ENCODE measurements at regions not wholly inside any gene's neighbourhood (a gene's known extent, or its start where the extent isn't known, plus 50 kb on each side); places are given as distances from the start of the nearest gene placed in this dataset.

DNA sequence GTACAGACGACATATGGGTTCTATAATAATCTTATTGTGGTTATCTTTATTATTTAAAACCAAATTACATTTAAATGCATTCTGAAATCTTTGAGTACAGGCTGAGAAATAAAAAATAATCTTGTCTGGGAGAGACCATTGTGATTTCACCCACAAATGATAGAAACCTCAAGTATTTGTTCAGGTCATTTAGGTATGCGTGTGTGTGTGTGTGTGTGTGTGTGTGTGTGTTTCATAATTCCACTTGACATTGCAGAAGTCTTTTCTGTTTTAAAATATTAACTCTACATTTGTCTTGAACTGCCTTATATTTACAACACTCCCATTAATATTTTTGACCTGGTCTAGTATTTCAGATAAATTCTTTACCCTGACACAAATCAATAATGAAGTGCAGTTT lies 126.9 kb downstream of the SPRY2 start:
- CTCF ChIA-PET: no interaction called here
- no peaks in the 10 kb centered on the region for H3K79me2 ChIP-seq (ENCODE audit: insufficient read depth, low read length)
- no peak for ATAC-seq

DNA sequence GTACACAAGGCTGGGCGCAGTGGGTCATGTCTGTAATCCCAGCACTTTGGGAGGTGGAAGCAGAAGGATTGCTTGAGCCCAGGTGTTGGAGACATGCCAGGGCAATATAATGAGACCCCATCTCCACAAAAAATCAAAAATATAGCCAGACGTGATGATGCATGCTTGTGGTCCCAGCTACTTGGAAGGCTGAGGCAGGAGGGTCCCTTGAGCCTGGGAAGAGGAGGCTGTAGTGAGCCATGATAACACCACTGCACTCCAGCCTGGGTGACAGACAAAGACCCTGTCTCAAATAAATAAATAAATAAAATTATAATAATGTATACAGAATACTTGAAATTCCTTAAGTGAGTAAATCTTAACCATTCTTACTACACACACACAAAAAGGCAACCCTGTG lies 127.7 kb downstream of the SPRY2 start:
- Histone ChIP-seq H3K36me3 (ENCODE audit: control insufficient read depth in 1 of 2, insufficient read depth in 2 of 2, low read length in 2 of 2) (no peaks in the 10 kb centered on the region), H3K4me1 (ENCODE audit: control insufficient read depth in 1 of 2, insufficient read depth in 2 of 2, low read length in 2 of 2) (no peaks in the 10 kb centered on the region), H3K9me3 (ENCODE audit: control insufficient read depth in 1 of 2, insufficient read depth in 1 of 2, low read depth in 1 of 2, low read length in 2 of 2) (no peaks in the 10 kb centered on the region), H2AFZ (ENCODE audit: low read depth, low read length, poor library complexity, severe bottlenecking) (no peak overlapping the region), H4K20me1 (ENCODE audit: insufficient read depth) (no peaks in the 10 kb centered on the region), H3K79me2 (ENCODE audit: insufficient read depth, low read length) (no peaks in the 10 kb centered on the region), H3K27ac (ENCODE audit: low read depth, low read length) (no peak overlapping the region), H3K27me3 (ENCODE audit: insufficient read depth, low read length) (no peaks in the 10 kb centered on the region), H3K4me3 (replicated peaks in 1 of 2; ENCODE audit: low read depth in 1 of 2, low read length in 2 of 2) (no peak overlapping the region), H3K9me2 (ENCODE audit: insufficient read depth) (no peaks in the 10 kb centered on the region), H3K4me2 (ENCODE audit: low read length) (no peak overlapping the region), H3K9ac (ENCODE audit: low read length) (no peak overlapping the region)
- intact Hi-C loops (cut with micrococcal nuclease): no loop called here
- no peak for ATAC-seq
- DNase-seq (ENCODE audit: low read depth, low spot score): no peak
- ChIA-PET CTCF (no interaction called here), RAD21 (ENCODE audit: low non-redundant PET in 1 of 2, low total read pairs in 2 of 2, uncharacterized antibody in 2 of 2, unreplicated experiment in 2 of 2) (no interaction called here), POLR2A (interaction anchor here (0.6 kb wide), 1 partner anchor 9 kb away, joined by 4 read pairs; no protein-coding TSS in a partner anchor)
- no TSS peak for BruUV-seq (replicated peaks)
- TF ChIP-seq EZH2phosphoT487 (IDR thresholded peaks at IDR 0.05; ENCODE audit: borderline replicate concordance): no peak
- no peak for TF ChIP-seq SRF (IDR thresholded peaks at IDR 0.05; ENCODE audit: low read depth)
- TF ChIP-seq, protein P1, sequence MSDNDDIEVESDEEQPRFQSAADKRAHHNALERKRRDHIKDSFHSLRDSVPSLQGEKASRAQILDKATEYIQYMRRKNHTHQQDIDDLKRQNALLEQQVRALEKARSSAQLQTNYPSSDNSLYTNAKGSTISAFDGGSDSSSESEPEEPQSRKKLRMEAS (IDR thresholded peaks at IDR 0.05): no peak
- TF ChIP-seq ELF1 (IDR thresholded peaks at IDR 0.05; ENCODE audit: borderline replicate concordance, low read depth): no peak
- TF ChIP-seq RAD21 (IDR thresholded peaks at IDR 0.05; ENCODE audit: low read depth): no peak
- TF ChIP-seq, protein P2, sequence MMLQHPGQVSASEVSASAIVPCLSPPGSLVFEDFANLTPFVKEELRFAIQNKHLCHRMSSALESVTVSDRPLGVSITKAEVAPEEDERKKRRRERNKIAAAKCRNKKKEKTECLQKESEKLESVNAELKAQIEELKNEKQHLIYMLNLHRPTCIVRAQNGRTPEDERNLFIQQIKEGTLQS (IDR thresholded peaks at IDR 0.05): no peak
- no peak for TF ChIP-seq REST (IDR thresholded peaks at IDR 0.05; ENCODE audit: low read depth)
- TF ChIP-seq EGR1 (IDR thresholded peaks at IDR 0.05; ENCODE audit: low read depth): no peak
- no peak for TF ChIP-seq YY1 (IDR thresholded peaks at IDR 0.05; ENCODE audit: extremely low read depth, insufficient replicate concordance, low read depth, low read length)
- no peak for TF ChIP-seq SP1 (IDR thresholded peaks at IDR 0.05; ENCODE audit: low read depth)
- TF ChIP-seq POLR2A (IDR thresholded peaks at IDR 0.05; ENCODE audit: borderline replicate concordance, extremely low read depth, insufficient read depth, insufficient read length): no peak
- no peak for TF ChIP-seq JUND (IDR thresholded peaks at IDR 0.05)
- no peak for TF ChIP-seq CBX3 (IDR thresholded peaks at IDR 0.05; ENCODE audit: low read depth)
- no peak for TF ChIP-seq SIN3A (IDR thresholded peaks at IDR 0.05; ENCODE audit: low read depth)
- TF ChIP-seq, protein P3, sequence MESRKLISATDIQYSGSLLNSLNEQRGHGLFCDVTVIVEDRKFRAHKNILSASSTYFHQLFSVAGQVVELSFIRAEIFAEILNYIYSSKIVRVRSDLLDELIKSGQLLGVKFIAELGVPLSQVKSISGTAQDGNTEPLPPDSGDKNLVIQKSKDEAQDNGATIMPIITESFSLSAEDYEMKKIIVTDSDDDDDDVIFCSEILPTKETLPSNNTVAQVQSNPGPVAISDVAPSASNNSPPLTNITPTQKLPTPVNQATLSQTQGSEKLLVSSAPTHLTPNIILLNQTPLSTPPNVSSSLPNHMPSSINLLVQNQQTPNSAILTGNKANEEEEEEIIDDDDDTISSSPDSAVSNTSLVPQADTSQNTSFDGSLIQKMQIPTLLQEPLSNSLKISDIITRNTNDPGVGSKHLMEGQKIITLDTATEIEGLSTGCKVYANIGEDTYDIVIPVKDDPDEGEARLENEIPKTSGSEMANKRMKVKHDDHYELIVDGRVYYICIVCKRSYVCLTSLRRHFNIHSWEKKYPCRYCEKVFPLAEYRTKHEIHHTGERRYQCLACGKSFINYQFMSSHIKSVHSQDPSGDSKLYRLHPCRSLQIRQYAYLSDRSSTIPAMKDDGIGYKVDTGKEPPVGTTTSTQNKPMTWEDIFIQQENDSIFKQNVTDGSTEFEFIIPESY (IDR thresholded peaks at IDR 0.05; ENCODE audit: extremely low read depth, insufficient replicate concordance, low read length): no peak
- no peak for TF ChIP-seq POLR2AphosphoS5 (IDR thresholded peaks at IDR 0.05; ENCODE audit: low read depth, low read length)

More for the DNA sequence above, 126.9 kb downstream of the SPRY2 start:
- no peaks in the 10 kb centered on the region for H3K9me2 ChIP-seq (ENCODE audit: insufficient read depth)
- no peak for TF ChIP-seq TCF7L2 (IDR thresholded peaks at IDR 0.05; ENCODE audit: borderline replicate concordance, extremely low read depth, insufficient read depth, insufficient read length)
- no peaks in the 10 kb centered on the region for H3K9me3 ChIP-seq (ENCODE audit: control insufficient read depth in 1 of 2, insufficient read depth in 1 of 2, low read depth in 1 of 2, low read length in 2 of 2)
- ChIA-PET POLR2A (interaction anchor here (0.6 kb wide), 1 partner anchor 8 kb away, joined by 4 read pairs; no protein-coding TSS in a partner anchor), RAD21 (ENCODE audit: low non-redundant PET in 1 of 2, low total read pairs in 2 of 2, uncharacterized antibody in 2 of 2, unreplicated experiment in 2 of 2) (no interaction called here)
- no peaks in the 10 kb centered on the region for H3K27me3 ChIP-seq (ENCODE audit: insufficient read depth, low read length)
- H3K4me3 ChIP-seq (replicated peaks in 1 of 2; ENCODE audit: low read depth in 1 of 2, low read length in 2 of 2): no peak overlapping the region
- DNase-seq (ENCODE audit: low read depth, low spot score): no peak
- H3K4me2 ChIP-seq (ENCODE audit: low read length): no peak overlapping the region
- no peak overlapping the region for H3K27ac ChIP-seq (ENCODE audit: low read depth, low read length)
- intact Hi-C loops (cut with micrococcal nuclease): no loop called here
- H3K4me1 ChIP-seq (ENCODE audit: control insufficient read depth in 1 of 2, insufficient read depth in 2 of 2, low read length in 2 of 2): no peaks in the 10 kb centered on the region
- no peaks in the 10 kb centered on the region for H4K20me1 ChIP-seq (ENCODE audit: insufficient read depth)
- no peak overlapping the region for H2AFZ ChIP-seq (ENCODE audit: low read depth, low read length, poor library complexity, severe bottlenecking)
- no TSS peak for BruUV-seq (replicated peaks)
- no peak overlapping the region for H3K9ac ChIP-seq (ENCODE audit: low read length)
- no peaks in the 10 kb centered on the region for H3K36me3 ChIP-seq (ENCODE audit: control insufficient read depth in 1 of 2, insufficient read depth in 2 of 2, low read length in 2 of 2)
